ENCODE measurements at regions not wholly inside any gene's neighbourhood (a gene's known extent, or its start where the extent isn't known, plus 50 kb on each side); places are given as distances from the start of the nearest gene placed in this dataset.

DNA sequence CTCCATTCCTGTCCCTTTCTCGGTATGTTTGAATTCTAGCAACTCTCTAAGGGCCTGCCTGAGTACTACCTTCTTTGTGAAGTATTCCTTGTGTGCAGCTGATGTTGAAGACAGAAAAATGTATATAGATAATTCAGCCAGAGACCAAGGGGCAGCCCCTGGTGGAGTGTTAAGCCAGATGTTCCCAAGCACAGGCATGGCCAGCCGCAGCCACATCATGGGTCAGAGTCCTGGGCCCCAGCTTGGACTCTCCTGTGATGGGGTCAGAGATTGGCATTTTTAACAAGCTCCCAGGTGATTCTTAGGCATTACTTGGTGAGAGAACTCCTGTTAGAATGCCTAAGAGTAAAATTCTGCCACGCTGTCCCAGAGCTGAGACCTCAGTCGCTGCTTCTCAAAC lies 100.8 kb downstream of the IRF8 start:
- TF ChIP-seq ARNT (IDR thresholded peaks at IDR 0.05) (no peak), NFRKB (IDR thresholded peaks at IDR 0.05) (no peak), SUZ12 (IDR thresholded peaks at IDR 0.05) (no peak), FOXA1 (IDR thresholded peaks at IDR 0.05) (no peak), CTBP1 (IDR thresholded peaks at IDR 0.05; ENCODE audit: borderline replicate concordance) (no peak), ZNF384 (IDR thresholded peaks at IDR 0.05) (no peak), ELF4 (IDR thresholded peaks at IDR 0.05) (no peak), LEF1 (IDR thresholded peaks at IDR 0.05; ENCODE audit: borderline replicate concordance) (no peak), BHLHE40 (IDR thresholded peaks at IDR 0.05; ENCODE audit: borderline replicate concordance) (no peak), L3MBTL2 (conservative IDR thresholded peaks at IDR 0.05) (no peak), SP1 (IDR thresholded peaks at IDR 0.05) (no peak), PKNOX1 (IDR thresholded peaks at IDR 0.05) (no peak)
